Stimulated activated CD8-positive, alpha-beta memory T cell treated with anti-CD3 and anti-CD28 coated beads, Interleukin-7, amount 100 ng/mL, for 48 hours (primary cell): ENCODE measurements at regions not wholly inside any gene's neighbourhood (a gene's known extent, or its start where the extent isn't known, plus 50 kb on each side); places are given as distances from the start of the nearest gene placed in this dataset.

ENCODE experiments used
- DNase-seq, 2 donors: peaks; one replicate each; pipeline ENCODE4 v3.0.0-alpha.2; 2020; ENCODE audit warnings: low read depth in 1 of 2; ENCODE audit errors: extremely low read depth in 1 of 2

GRCh38 chr15:31262143-31262530 is 64.5 kb upstream of the KLF13 start:
- DNase-seq = no peak

DNA sequence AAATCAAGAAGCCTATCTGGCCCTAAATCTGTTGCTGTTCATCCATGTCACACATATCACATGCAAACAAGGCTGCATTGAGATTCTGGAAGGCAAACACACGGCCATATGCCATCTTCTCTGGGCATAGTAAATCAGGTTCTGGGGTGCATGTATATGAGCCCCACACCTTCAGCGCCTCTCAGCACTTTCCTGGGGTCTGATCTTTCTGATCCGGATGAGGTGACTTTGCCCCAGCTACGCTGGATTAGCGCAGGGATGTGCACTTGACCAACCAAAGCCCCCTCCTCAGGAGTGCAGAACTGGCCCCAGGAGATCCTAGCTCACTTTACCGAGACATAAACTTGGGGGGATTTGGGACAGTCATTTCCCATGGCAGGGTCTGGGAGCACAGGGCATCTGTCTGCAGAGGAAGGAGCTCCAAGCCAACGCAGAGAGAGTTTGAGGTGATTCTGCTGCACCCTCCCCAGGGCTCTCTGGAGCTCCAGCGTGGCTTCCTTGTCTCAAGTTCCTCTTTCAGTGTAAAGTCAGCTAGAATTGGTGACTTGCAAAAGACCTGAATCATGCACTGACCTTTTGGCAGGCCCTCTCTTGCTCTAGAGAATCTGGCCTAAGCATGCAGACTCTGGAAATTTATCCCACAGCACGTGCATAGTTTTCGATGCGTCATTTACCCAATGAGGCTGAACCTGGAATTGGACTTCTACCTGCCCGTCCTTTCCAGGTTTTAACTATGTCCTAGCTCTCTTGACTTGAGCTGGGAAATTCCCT is 63.5 kb upstream of the KLF13 start:
- no peak for DNase-seq

DNA sequence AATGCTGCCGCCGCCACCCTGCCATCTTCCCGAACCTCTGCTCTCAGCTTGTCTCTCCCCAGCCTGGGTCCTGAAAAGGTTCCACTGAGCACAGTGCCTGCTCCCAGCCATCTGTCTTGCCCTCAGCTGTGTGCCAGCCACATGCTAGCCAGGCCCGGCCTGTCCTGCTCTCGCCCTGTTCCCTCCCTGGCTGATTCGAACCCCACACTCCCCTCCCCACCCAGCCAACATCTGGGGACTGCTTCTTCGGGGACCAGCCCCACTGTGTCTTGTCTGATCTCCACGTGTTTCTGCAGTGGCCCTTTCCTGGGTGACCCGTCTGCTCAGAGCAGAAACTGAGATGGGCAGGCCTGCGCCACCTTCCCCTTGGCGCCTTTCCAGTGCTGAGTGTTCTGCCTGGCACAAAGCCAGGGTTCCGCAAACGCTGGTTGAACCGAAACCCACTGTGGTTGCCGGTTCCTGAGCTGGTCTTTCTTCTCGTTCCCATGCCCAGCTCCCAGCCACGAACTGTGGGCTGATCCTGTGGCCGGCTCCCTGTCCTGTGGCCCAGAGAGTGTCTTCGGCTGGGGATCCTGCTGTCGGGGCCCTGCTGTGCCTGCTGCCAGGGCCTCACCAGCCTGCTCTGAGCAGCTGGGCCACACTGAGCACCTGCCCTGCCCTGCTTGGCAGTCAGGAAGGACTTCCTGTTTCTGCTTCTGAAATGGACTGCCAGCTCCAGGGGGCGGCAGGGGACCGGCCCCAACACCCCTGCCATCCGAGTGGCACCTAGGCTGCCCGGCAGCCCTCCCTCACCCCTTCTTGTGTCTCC is 62.7 kb upstream of the KLF13 start:
- DNase-seq = peak; percentile 35 to 59

- DNase-seq = no peak
Observed at GRCh38 chr15:31264559-31265089, 62.0 kb upstream of the KLF13 start.

GRCh38 chr15:31265090-31265870 is 61.4 kb upstream of the KLF13 start:
- DNase-seq = no peak

DNA sequence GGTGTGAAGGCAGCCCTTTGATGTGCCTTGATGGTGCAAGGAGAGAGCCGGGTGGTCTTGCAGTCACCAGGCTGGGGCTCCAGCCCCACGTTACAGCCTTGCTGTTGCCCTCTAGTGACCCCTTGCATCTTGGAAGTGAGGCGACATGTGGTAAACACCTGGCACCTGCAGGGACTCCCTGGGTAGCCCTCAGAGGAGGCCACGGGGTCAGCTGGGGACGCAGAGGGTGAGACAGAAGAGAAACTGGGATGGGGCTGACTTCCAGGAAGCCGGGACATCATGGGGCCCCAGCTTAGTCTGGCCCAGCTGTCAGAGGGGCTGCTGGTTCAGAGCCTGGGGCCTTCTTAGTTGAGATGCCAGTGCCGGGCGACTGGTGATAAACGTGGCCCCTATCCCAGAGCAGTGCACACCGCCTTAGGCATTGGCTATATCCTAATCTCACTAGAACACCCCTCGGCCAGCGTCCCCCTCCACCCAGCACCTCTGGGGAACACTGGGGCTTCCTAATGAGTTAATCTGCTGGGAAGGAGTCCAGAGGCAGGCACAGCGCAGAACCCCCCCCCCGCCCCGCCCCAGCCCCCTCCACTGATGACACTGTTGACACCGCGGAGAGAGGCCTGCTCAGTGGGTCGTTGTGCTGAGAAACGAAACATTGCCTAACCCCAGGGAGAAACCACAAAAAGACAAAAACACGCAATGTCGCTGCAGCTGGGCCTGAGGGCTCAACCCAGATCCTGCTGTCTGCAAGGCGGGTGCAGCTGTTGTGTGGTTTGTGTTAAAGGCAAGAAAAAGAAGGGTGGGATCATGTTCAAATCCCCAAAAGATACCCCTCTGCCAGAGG is 60.5 kb upstream of the KLF13 start:
- peak; percentile 23 to 54 for DNase-seq

- no peak for DNase-seq
Observed at GRCh38 chr15:31266712-31267111, 59.9 kb upstream of the KLF13 start.

DNA sequence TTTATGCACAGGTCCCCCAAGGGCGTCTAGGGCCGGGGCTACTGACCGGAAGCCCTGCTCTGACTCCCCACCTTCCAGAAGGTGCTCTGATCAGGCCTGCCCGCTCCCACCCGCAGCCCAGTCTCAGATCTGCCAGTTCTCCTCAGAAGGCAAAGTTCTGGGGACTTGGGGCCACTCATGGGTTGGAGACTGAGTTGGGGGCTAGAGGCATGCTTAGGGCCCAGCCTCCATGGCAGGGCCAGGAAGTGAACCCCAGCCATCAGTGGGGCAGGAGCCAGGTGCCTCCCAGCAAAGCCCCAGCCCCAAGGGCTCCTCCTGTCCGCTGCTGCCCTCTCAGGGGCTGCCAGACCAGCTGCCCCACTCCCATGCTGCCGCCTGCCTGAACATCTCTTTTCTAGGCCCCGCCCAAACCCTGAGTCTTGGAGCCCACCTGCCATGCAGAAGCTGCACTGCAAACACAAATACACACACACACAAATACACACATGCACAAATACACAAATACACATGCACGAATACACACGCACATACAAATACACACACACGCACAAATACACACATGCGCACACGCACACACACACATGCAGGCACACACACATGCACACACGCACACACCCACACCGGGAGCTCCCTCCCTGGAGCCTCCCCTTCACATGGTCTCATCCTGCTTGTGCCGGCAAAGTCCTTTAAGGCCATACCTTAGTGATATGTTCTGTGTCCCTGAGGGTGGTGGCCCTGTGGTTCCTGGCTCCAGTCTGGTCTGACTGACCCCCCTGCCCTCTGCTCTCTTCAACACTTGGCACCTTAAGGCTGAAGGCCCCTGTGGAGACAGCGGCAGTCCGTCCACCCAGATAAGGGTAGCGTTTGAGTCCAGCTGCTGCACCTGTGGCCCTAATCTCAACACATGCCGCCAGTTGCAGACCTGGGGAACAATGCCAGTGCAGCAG is 59.2 kb upstream of the KLF13 start:
- no peak for DNase-seq

- no peak for DNase-seq
Observed at GRCh38 chr15:31268108-31268501, 58.5 kb upstream of the KLF13 start.

GRCh38 chr15:31268911-31269784 is 57.5 kb upstream of the KLF13 start:
- DNase-seq = no peak

- no peak for DNase-seq
Observed at GRCh38 chr15:31269816-31270575, 56.6 kb upstream of the KLF13 start.

DNA sequence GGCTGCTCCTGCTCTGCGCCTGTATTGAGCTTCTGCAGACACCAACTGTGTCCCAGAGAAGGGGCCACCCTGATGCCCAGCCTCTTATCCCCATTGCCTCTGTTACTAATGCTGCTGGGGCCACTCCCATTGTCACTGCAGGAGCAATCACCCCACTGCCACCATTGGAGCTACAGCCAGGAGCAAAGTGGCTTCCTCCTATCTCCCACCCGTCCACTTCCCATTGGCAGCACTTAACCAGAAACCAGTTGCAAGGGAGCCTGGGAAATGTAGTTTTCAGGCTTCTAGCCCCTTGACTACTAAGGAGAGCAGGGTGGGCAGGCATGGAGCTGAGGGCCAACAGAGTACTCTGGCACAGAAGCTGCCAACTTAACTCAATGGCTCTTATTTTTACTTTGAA is 55.9 kb upstream of the KLF13 start:
- DNase-seq = no peak

DNA sequence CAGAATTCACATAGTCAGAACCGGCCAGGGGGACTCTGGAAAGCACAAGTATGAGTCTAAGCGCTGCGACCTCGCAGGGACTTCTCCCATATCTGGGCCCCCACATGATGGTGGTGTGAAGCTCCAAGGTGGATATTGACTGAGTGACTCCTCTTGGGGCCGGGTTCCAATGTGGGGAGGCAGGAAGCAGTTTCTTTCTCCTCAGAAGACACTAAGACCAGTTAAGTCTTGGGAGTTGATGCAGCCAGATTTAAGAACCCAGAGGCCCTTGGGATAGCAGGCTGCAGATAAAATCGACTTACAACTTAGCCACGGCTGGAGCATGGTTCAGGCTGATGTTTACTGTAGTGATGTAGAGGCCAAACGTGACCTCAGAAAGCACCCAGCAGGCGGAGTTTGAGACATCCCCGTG is 55.4 kb upstream of the KLF13 start:
- no peak for DNase-seq

- DNase-seq = no peak
Observed at GRCh38 chr15:31271711-31272557, 54.7 kb upstream of the KLF13 start.

- no peak for DNase-seq
Observed at GRCh38 chr15:31272558-31273257, 53.9 kb upstream of the KLF13 start.
